Stimulated activated effector memory CD8-positive, alpha-beta T cell treated with anti-CD3 and anti-CD28 coated beads, Interleukin-12 subunit alpha, Interleukin-12 subunit beta, amount 100 ng/mL, for 72 hours (primary cell): ENCODE measurements at regions not wholly inside any gene's neighbourhood (a gene's known extent, or its start where the extent isn't known, plus 50 kb on each side); places are given as distances from the start of the nearest gene placed in this dataset.

ENCODE experiments used
- ATAC-seq: fragments of 150-1000 bp; cut with Tn5 transposase; 2 replicates; pipeline ENCODE4 v1.10.0; 2021
- DNase-seq, 2 donors: peaks; one replicate each; pipeline ENCODE4 v3.0.0; 2021 to 2022; ENCODE audit warnings: low spot score in 2 of 2
- H3K27ac Mint-ChIP-seq: one replicate; pipeline ENCODE4 v1.8.0; 2022; ENCODE audit warnings: mild to moderate bottlenecking, mixed read lengths
- H3K36me3 Mint-ChIP-seq: one replicate; pipeline ENCODE4 v1.8.0; 2022; ENCODE audit warnings: mild to moderate bottlenecking, mixed read lengths
- H3K4me1 Mint-ChIP-seq: one replicate; pipeline ENCODE4 v1.8.0; 2022; ENCODE audit warnings: mixed read lengths
- H3K4me3 Mint-ChIP-seq: one replicate; pipeline ENCODE4 v1.8.0; 2022; ENCODE audit warnings: mild to moderate bottlenecking, mixed read lengths
- H3K9me3 Mint-ChIP-seq: one replicate; pipeline ENCODE4 v1.8.0; 2022; ENCODE audit warnings: mixed read lengths

GRCh38 chr13:79662882-79663281 is 181.9 kb downstream of the NDFIP2 start:
- no peak overlapping the region for H3K27ac Mint-ChIP-seq
- no peak for DNase-seq
- no peak overlapping the region for H3K4me3 Mint-ChIP-seq
- H3K9me3 Mint-ChIP-seq, result no peaks in the 10 kb centered on the region
- ATAC-seq, result no peak
- no peaks in the 10 kb centered on the region for H3K4me1 Mint-ChIP-seq
- H3K36me3 Mint-ChIP-seq, result no peaks in the 10 kb centered on the region

GRCh38 chr13:79660361-79660760 is 179.4 kb downstream of the NDFIP2 start:
- ATAC-seq (no peak), DNase-seq (no peak)
- no peaks in the 10 kb centered on the region for H3K36me3 Mint-ChIP-seq
- no peak overlapping the region for H3K27ac Mint-ChIP-seq
- no peaks in the 10 kb centered on the region for H3K4me1 Mint-ChIP-seq
- no peaks in the 10 kb centered on the region for H3K9me3 Mint-ChIP-seq
- no peak overlapping the region for H3K4me3 Mint-ChIP-seq

GRCh38 chr13:79659121-79659521 is 178.2 kb downstream of the NDFIP2 start:
- no peaks in the 10 kb centered on the region for H3K36me3 Mint-ChIP-seq
- H3K9me3 Mint-ChIP-seq, result no peaks in the 10 kb centered on the region
- ATAC-seq (no peak), DNase-seq (no peak)
- no peak overlapping the region for H3K4me3 Mint-ChIP-seq
- no peaks in the 10 kb centered on the region for H3K4me1 Mint-ChIP-seq
- H3K27ac Mint-ChIP-seq, result no peak overlapping the region

- Mint-ChIP-seq H3K27ac (no peak overlapping the region), H3K9me3 (no peaks in the 10 kb centered on the region), H3K36me3 (no peaks in the 10 kb centered on the region), H3K4me1 (no peaks in the 10 kb centered on the region), H3K4me3 (no peak overlapping the region)
- DNase-seq (no peak), ATAC-seq (no peak)
Measured at GRCh38 chr13:79658333-79658975, 177.5 kb downstream of the NDFIP2 start.

GRCh38 chr13:79655509-79655908 is 174.6 kb downstream of the NDFIP2 start:
- Mint-ChIP-seq H3K4me3 (no peak overlapping the region), H3K27ac (no peak overlapping the region), H3K9me3 (no peaks in the 10 kb centered on the region), H3K36me3 (no peaks in the 10 kb centered on the region), H3K4me1 (no peaks in the 10 kb centered on the region)
- no peak for ATAC-seq
- no peak for DNase-seq

GRCh38 chr13:79654520-79654919 is 173.6 kb downstream of the NDFIP2 start:
- Mint-ChIP-seq H3K4me1 (no peaks in the 10 kb centered on the region), H3K36me3 (no peaks in the 10 kb centered on the region), H3K27ac (no peak overlapping the region), H3K4me3 (no peak overlapping the region), H3K9me3 (no peaks in the 10 kb centered on the region)
- DNase-seq (no peak), ATAC-seq (no peak)

- Mint-ChIP-seq H3K4me1 (no peaks in the 10 kb centered on the region), H3K36me3 (no peaks in the 10 kb centered on the region), H3K4me3 (no peak overlapping the region), H3K9me3 (no peaks in the 10 kb centered on the region), H3K27ac (no peak overlapping the region)
- DNase-seq (no peak), ATAC-seq (no peak)
Measured at GRCh38 chr13:79650688-79651087, 169.7 kb downstream of the NDFIP2 start.

- Mint-ChIP-seq H3K9me3 (no peaks in the 10 kb centered on the region), H3K27ac (no peak overlapping the region), H3K4me1 (no peaks in the 10 kb centered on the region), H3K36me3 (no peaks in the 10 kb centered on the region), H3K4me3 (no peak overlapping the region)
- ATAC-seq (no peak), DNase-seq (no peak)
Measured at GRCh38 chr13:79648191-79648590, 167.2 kb downstream of the NDFIP2 start.

GRCh38 chr13:79647533-79647932 is 166.6 kb downstream of the NDFIP2 start:
- Mint-ChIP-seq H3K27ac (no peak overlapping the region), H3K9me3 (no peaks in the 10 kb centered on the region), H3K36me3 (no peaks in the 10 kb centered on the region), H3K4me3 (no peak overlapping the region), H3K4me1 (no peaks in the 10 kb centered on the region)
- no peak for ATAC-seq
- DNase-seq, result no peak

GRCh38 chr13:79646880-79647279 is 165.9 kb downstream of the NDFIP2 start:
- no peaks in the 10 kb centered on the region for H3K4me1 Mint-ChIP-seq
- H3K27ac Mint-ChIP-seq, result no peak overlapping the region
- ATAC-seq (no peak), DNase-seq (no peak)
- no peaks in the 10 kb centered on the region for H3K9me3 Mint-ChIP-seq
- no peak overlapping the region for H3K4me3 Mint-ChIP-seq
- no peaks in the 10 kb centered on the region for H3K36me3 Mint-ChIP-seq

GRCh38 chr13:79645569-79645968 is 164.6 kb downstream of the NDFIP2 start:
- Mint-ChIP-seq H3K9me3 (no peaks in the 10 kb centered on the region), H3K4me1 (no peaks in the 10 kb centered on the region), H3K4me3 (no peak overlapping the region), H3K27ac (no peak overlapping the region), H3K36me3 (no peaks in the 10 kb centered on the region)
- ATAC-seq (no peak), DNase-seq (no peak)

GRCh38 chr13:79642596-79642995 is 161.6 kb downstream of the NDFIP2 start:
- Mint-ChIP-seq H3K36me3 (no peaks in the 10 kb centered on the region), H3K9me3 (no peaks in the 10 kb centered on the region), H3K4me1 (no peaks in the 10 kb centered on the region), H3K4me3 (no peak overlapping the region), H3K27ac (no peak overlapping the region)
- no peak for DNase-seq
- no peak for ATAC-seq

- no peak overlapping the region for H3K27ac Mint-ChIP-seq
- DNase-seq, result no peak
- no peaks in the 10 kb centered on the region for H3K36me3 Mint-ChIP-seq
- H3K4me1 Mint-ChIP-seq, result no peaks in the 10 kb centered on the region
- H3K4me3 Mint-ChIP-seq, result no peak overlapping the region
- H3K9me3 Mint-ChIP-seq, result no peaks in the 10 kb centered on the region
- no peak for ATAC-seq
Measured at GRCh38 chr13:79637133-79637763, 156.3 kb downstream of the NDFIP2 start.

- no peaks in the 10 kb centered on the region for H3K9me3 Mint-ChIP-seq
- H3K36me3 Mint-ChIP-seq, result no peaks in the 10 kb centered on the region
- H3K4me3 Mint-ChIP-seq, result no peak overlapping the region
- no peaks in the 10 kb centered on the region for H3K4me1 Mint-ChIP-seq
- no peak overlapping the region for H3K27ac Mint-ChIP-seq
- no peak for DNase-seq
- no peak for ATAC-seq
Measured at GRCh38 chr13:79631051-79631659, 150.2 kb downstream of the NDFIP2 start.

- DNase-seq, result no peak
- Mint-ChIP-seq H3K36me3 (no peaks in the 10 kb centered on the region), H3K4me3 (no peak overlapping the region), H3K27ac (no peak overlapping the region), H3K9me3 (no peaks in the 10 kb centered on the region), H3K4me1 (no peaks in the 10 kb centered on the region)
- ATAC-seq, result no peak
Measured at GRCh38 chr13:79628463-79628862, 147.5 kb downstream of the NDFIP2 start.

- ATAC-seq (no peak), DNase-seq (no peak)
- Mint-ChIP-seq H3K27ac (no peak overlapping the region), H3K4me1 (no peaks in the 10 kb centered on the region), H3K4me3 (no peak overlapping the region), H3K9me3 (no peaks in the 10 kb centered on the region), H3K36me3 (no peaks in the 10 kb centered on the region)
Measured at GRCh38 chr13:79626924-79627323, 146.0 kb downstream of the NDFIP2 start.
